22Rv1 (cell line): ENCODE measurements at regions not wholly inside any gene's neighbourhood (a gene's known extent, or its start where the extent isn't known, plus 50 kb on each side); places are given as distances from the start of the nearest gene placed in this dataset.

Experiments used
- H3K27ac ChIP-seq: fragments of 450-650 bp; 2 replicates; pipeline ENCODE4 v1.5.1; 2017
- ZFX ChIP-seq: fragments of 450-650 bp; IDR thresholded peaks from 2 replicates; pipeline ENCODE4 v1.6.1; 2017; ENCODE audit warnings: antibody characterized with exemption, borderline replicate concordance
- TF ChIP-seq, protein P1 (sequence below): fragments of 450-650 bp; IDR thresholded peaks from 2 replicates; pipeline ENCODE4 v1.5.1; 2017; ENCODE audit warnings: mild to moderate bottlenecking

DNA sequence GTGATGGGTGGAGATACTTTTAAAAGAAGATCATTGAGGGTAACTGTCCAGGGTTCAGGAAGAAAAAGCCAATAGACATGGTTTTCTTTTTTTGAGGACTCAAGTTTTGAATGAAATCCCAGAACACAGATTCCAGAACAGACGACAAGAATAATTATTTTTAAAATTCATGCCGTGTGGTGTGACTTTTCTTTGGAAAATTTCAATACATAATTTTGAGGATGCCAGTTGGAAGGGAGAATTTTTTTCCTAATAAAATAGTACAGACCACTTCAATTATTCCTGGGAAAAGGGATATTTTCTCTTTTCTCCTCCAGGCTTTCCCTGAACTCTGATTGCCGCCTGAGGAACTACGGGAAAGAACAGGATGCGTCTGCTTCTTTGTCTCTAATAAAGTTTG lies 951.4 kb downstream of the KCNMA1 start:
- H3K27ac ChIP-seq = no peak overlapping the region
- no peak for TF ChIP-seq ZFX
- TF ChIP-seq, protein P1, sequence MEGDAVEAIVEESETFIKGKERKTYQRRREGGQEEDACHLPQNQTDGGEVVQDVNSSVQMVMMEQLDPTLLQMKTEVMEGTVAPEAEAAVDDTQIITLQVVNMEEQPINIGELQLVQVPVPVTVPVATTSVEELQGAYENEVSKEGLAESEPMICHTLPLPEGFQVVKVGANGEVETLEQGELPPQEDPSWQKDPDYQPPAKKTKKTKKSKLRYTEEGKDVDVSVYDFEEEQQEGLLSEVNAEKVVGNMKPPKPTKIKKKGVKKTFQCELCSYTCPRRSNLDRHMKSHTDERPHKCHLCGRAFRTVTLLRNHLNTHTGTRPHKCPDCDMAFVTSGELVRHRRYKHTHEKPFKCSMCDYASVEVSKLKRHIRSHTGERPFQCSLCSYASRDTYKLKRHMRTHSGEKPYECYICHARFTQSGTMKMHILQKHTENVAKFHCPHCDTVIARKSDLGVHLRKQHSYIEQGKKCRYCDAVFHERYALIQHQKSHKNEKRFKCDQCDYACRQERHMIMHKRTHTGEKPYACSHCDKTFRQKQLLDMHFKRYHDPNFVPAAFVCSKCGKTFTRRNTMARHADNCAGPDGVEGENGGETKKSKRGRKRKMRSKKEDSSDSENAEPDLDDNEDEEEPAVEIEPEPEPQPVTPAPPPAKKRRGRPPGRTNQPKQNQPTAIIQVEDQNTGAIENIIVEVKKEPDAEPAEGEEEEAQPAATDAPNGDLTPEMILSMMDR = no peak

DNA sequence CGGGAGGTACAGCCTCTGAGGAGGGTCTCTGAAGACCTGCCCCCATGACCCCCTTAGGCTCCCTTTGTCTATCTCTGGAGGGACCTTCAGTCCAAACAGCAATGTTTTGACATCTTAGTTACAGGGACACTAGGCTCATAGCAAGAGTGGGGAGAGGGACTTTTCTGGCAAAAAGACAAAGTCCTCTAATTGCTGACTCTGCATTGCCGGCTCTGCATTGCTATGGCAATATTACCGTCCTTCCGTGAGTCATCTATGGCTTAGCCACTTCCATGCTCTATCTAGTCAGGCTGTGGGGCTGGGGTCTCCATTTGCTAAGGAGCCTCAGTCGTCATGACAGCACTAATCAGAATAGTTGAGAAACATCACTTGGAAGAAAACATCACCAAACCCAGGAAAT lies 952.6 kb downstream of the KCNMA1 start:
- no peak overlapping the region for H3K27ac ChIP-seq
- TF ChIP-seq, protein P1 = no peak
- TF ChIP-seq ZFX = no peak

DNA sequence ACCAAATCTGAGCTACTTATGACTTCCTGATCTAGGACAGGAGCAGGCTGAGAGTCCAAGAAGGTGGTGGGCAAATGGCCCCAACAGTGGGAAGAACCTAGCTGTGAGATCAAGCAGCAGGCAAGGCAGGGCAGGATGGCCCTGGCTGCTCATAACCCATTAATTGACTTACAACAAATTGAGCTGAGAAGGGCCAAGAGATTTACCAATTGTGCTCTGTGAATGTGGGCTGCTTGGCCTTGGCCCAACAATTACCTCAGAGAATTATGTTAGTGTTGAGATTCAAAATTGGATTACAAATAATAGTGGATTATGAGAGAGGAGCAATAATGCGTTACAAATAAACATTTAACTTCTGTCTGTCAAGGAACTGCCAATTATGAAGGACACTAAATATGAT lies 956.5 kb downstream of the KCNMA1 start:
- no peak for TF ChIP-seq ZFX
- TF ChIP-seq, protein P1 = no peak

DNA sequence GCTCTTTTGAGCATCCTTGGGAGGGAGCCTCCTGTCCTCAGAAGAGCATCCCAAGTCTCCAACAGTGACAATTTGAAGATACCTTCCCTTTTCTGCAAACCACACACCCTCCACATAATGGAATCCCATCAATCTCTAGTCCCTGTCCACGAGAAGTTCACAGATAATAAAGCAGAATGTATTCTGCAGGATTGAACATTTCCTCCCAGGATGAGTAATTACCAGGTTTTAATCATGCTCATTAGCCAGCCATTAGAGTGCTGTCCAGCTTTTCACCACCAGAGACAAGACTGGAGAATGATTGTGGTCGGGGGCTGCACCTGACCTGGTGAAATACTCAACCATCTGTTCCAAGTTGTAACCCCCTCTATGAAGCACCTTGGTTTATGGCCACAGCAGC lies 958.6 kb downstream of the KCNMA1 start:
- TF ChIP-seq ZFX = no peak
- TF ChIP-seq, protein P1 = no peak
- H3K27ac ChIP-seq = no peak overlapping the region

More for the DNA sequence above, 956.5 kb downstream of the KCNMA1 start:
- H3K27ac ChIP-seq = no peak overlapping the region

DNA sequence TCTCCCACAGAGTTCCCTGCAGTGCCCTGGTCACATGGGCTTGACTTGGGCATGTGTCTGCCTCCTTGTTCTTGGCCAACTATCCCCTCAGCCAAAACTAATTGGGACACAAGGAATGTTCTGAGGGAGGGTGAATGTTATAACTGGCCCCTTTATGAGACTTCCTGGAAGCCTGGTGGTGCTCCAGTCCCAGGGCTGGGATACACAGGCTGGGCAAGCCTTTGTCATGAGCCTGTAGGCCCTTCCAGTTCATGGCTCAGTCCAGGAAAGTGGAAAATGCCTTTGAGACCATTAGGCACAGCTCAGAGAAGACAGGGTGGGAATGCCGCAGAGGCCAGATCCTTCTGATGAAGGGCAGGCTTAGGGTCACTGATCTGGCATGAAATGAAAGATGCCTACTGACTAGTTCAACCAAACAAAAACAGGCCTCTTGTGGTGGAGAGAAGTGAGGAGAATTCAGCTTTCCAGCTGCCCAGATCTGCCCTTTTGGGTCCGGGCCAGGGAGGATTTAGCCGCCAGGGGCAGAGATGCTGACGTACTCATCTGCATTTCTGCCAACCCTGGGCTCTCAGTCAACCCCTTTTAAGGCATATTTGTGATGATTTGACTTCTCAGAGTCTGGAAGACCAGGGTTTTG lies 961.5 kb downstream of the KCNMA1 start:
- H3K27ac ChIP-seq = no peak overlapping the region
- TF ChIP-seq, protein P1 = no peak
- TF ChIP-seq ZFX = no peak

DNA sequence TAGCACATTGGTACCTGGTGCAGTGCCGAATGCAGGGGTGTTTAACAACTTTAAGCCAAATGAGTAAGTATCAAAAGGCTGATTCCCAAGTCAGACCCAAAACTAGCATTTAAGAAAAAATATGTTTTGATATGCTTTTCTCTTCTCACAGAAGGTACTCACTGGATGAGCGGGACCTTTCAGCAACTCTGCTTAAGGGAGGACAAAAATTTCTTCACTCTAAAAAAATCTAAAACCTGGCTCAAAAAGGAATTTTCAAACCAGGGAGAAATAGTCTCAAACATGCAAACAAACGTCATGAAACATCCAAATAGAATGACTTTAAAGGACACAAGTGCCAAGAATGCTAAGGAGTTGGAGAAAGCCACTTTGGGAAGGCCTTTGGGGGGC lies 962.1 kb downstream of the KCNMA1 start:
- TF ChIP-seq ZFX = no peak
- TF ChIP-seq, protein P1 = no peak

DNA sequence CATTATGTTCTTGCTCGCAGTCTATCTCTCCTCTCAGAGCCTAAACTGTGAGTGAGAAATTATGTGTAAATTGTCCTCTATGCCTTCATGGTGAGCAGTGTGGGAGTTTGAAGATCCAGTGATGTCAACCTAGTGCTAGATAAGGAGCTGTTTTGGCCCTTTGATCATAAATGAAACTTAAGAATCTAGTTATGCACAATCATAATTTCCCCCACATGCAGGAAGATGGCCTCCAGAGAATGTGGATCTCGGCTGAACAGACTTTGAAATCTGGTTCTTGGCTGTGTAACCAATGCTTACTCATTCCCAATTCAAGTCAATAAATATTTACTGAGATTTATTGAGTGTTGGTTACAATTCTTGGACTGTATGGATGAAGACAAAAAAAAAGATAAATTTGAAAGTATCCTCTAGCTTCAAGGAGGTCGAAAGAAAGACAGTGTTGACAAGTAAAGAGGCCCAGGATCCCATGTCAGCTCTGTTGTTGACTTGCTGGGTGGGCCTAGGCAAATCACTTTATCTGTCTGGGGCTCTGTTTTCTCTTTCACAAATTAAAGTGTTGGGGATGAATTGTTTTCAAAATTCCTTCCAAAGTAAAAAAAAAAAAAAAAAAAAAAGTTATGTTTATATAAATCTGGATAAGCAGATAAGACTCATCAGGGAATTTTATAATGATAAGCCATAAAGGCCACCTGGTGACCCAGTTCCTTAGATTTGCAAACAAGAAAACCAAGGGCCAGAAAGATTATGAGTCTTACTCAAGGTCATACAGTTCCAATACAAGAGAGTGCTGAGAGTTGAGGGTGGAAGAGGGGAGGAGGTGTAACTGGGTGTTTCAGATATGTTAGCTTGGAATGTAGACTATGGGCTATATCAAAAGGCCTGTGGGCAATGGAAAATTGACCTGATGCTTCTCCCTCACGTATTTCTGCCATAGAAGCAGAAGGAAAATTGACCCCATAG lies 969.9 kb downstream of the KCNMA1 start:
- no peak overlapping the region for H3K27ac ChIP-seq
- TF ChIP-seq, protein P1 = no peak
- TF ChIP-seq ZFX = no peak

More for the DNA sequence above, 962.1 kb downstream of the KCNMA1 start:
- H3K27ac ChIP-seq = no peak overlapping the region
